ENCODE measurements at regions not wholly inside any gene's neighbourhood (a gene's known extent, or its start where the extent isn't known, plus 50 kb on each side); places are given as distances from the start of the nearest gene placed in this dataset.

- DNase-seq, result no peak
Observed at GRCh38 chr5:138664276-138664943, 88.8 kb upstream of the CTNNA1 start.

DNA sequence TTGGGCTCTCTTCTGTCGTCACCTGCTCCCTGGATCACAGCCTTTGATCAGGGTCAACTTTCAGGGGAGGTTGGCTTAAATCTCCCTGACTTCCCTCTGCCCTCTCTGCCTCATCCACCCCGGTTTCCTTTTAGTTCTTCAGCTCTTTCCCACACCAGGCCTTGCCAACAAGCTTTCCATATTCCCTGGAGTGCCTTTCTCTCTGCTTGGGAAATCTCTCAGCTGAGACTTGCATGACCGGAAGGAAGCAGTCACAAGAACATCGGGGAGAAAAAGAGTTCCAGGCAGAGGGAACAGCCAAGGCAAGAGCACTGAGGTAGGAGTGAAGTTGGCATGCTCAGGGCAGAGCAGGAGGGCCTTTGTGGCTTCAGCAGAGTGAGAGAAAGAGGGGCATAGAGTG lies 88.4 kb upstream of the HSPA9 start:
- no peak for DNase-seq

DNA sequence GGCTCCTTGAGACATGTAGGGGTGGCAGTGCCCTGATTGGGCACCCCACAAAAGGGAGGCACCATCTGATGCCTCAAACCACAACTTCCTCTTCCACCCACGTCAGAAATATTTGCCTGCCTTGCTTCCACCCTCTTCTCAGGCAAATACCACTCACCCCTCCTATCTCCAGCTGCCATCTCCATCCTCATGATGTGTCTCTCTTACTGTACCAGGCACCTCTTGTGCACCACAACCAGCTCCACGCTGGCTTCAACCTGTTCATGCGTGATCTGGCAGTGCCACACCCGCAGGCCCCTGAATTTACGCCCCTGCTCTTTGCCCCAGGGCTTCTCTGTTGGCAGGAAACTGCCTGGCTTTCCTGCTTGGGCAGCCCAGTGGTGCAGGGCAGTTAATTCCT lies 87.8 kb upstream of the HSPA9 start:
- no peak for DNase-seq

DNA sequence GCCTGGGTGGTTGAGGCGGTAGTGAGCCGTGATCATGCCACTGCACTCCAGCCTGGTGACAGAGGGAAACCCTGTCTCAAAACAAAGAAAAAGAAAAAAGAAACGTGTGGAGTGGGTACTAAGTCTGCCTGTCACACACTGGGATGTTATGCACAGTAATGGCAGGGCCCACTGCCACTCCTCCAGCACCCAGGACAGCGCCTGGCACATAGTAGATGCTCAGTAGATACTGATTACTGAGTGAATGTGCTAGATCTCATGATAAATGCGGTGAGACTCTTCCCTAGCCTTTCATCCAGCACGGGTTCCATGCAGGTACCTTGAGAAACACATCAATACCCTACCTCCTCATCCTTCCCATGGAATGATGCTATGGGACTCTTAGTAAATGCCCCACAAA lies 87.4 kb upstream of the HSPA9 start:
- no peak for DNase-seq

DNA sequence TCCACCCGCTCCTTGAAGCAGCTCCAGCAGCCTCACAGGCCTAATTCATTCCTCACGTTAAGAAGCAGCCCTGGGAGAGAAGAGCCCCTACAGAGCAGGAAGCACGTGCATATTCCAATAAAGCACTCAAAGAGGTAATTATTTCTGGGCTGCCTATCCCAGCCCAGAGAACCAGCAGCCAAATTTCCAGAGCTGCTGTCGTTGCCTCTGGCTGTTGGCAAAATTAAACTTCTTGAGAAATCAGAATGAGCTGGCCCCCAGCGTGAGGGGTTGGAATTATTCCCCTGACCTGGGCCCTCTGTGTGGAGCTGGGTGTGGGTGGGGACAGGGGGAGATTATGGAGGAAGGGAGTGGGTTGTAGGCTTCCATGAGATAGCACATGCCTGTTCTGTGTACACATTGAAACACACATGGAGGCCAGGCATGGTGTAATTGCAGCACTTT lies 86.8 kb upstream of the HSPA9 start:
- DNase-seq, result no peak

- DNase-seq, result no peak
Observed at GRCh38 chr5:138661291-138661960, 86.2 kb upstream of the HSPA9 start.

GRCh38 chr5:138660051-138660572 lies 84.9 kb upstream of the HSPA9 start:
- DNase-seq, result no peak

DNA sequence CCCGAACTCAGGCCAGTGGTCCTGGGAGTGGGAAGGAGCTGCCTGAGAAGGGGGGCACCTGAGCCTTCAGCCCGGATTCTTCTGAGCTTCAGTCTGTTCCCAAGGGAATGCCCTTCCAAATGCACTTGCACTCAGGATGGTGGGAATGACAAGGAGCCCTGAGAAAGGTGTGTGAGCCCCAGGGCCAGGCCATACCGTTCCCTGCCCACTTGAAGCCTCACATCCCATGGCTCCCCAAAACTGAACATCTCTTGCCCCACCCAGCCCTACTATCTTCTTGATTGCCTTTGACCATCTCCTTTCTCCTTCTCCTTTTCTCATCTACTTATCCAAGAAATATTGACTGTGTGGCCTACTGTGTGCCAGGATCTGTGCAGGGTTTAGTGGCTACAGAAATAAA lies 84.4 kb upstream of the HSPA9 start:
- no peak for DNase-seq

GRCh38 chr5:138659121-138659520 lies 83.9 kb upstream of the HSPA9 start:
- DNase-seq, result no peak

DNA sequence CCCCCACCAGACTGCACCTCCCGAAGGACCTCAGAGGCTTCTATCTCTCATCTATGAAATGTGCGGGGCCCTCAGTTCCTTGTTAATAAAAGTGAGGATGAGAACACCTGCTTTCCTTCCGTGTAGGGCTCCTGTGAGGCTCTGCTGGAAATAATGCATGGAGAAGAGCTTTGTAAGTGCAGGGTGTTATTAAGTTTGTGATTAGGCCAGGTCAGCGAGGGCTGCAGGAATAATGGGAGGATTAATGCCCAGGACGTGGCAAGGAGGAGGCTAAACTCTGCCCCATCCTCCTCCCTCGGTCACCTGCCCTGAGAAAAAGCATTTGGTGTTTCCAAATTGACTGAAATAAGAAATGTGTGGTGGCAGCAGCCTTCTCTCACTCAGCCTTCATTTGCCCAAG lies 83.5 kb upstream of the HSPA9 start:
- no peak for DNase-seq

- no peak for DNase-seq
Observed at GRCh38 chr5:138657360-138657759, 82.2 kb upstream of the HSPA9 start.

- no peak for DNase-seq
Observed at GRCh38 chr5:138656916-138657315, 81.7 kb upstream of the HSPA9 start.

DNA sequence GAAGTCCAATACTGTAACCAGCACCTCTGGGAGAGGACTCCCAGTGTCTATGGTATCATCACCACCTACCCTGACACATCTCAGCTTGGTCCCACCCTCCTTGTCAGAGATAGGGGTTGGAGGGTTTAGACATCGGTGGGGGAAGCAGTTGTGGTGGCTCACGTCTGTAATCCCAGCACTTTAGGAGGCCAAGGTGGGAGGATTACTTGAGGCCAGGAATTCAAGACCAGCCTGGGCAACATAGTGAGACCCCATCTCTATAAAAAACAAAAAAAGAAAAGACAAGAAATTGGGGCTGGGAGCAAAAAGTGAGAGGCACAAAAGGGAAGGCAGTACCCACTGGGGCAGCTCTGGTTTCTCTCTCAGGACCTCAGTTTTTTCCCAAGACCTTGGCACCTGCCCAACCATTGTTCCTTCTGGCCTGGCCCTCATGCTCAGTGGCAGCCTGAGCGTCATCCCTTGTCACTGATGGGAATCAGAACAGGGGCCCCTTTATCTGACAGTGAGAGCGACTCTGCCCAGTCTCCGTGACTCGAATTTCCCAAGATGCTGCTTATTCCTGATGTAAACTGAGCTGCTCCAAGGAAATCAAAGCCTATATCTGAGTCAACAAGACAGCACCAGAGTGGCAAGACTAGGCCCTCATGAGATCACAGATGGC lies 80.5 kb upstream of the HSPA9 start:
- DNase-seq, result peak; percentile 87

- peak; percentile 33 for DNase-seq
Observed at GRCh38 chr5:138654281-138654867, 79.2 kb upstream of the HSPA9 start.

GRCh38 chr5:138653502-138653901 lies 78.3 kb upstream of the HSPA9 start:
- peak; percentile 50 for DNase-seq

GRCh38 chr5:138651767-138652117 lies 76.5 kb upstream of the HSPA9 start:
- no peak for DNase-seq

- no peak for DNase-seq
Observed at GRCh38 chr5:138651058-138651766, 76.0 kb upstream of the HSPA9 start.

GRCh38 chr5:138650196-138650595 lies 75.0 kb upstream of the HSPA9 start:
- DNase-seq, result no peak

- no peak for DNase-seq
Observed at GRCh38 chr5:138649775-138650174, 74.6 kb upstream of the HSPA9 start.

DNA sequence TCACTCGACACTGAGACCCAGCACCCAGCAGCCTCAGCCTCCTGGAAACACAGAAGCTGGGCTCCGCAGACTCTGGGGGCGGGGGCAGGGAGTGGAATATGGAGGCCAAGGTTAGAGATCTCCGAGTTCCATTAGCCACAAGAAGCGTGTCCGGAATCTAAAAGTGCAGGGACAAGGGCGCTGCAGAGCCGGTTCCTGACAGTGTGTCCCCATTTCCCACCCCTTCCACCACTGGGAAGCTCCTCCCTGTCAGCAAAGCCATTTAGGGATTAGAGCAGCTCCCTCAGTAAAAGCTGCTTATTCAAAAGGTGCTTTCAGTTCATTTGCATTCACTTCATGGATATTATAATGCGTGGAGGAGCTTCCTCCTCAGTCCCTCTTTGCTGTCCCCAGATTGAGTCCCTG lies 74.1 kb upstream of the HSPA9 start:
- DNase-seq, result no peak

GRCh38 chr5:138648841-138649240 lies 73.6 kb upstream of the HSPA9 start:
- DNase-seq, result no peak

DNA sequence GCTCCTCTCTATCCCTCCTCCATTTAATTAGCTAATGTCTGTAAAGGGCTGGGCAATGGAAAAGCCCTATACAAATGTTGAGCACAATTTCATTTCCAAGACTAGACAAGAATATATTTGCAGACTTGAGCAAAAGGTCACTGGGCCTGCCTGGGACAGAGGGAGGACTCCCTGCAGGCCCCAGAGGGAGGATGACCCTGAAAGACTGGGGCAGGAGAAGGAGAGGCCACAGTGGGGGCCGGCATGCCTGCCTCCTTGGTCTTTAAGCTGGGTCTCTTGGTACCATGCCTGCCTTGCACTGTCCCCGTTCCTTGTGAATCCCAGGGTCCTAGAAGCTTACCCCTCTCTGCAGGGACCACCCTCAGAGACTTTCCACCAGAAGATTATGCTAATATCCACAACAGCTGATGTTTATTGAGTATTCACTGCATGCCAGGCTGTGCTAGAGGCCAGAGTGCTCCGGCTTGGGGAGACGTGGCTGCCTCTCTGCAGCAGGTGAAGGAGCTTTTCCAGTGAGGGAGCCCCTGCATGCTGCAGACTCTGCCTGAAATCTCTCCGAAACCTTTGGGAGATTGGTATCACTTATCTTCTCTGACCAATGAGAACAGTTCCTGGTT lies 72.7 kb upstream of the HSPA9 start:
- DNase-seq, result no peak
